ENCODE measurements at regions not wholly inside any gene's neighbourhood (a gene's known extent, or its start where the extent isn't known, plus 50 kb on each side); places are given as distances from the start of the nearest gene placed in this dataset.

DNA sequence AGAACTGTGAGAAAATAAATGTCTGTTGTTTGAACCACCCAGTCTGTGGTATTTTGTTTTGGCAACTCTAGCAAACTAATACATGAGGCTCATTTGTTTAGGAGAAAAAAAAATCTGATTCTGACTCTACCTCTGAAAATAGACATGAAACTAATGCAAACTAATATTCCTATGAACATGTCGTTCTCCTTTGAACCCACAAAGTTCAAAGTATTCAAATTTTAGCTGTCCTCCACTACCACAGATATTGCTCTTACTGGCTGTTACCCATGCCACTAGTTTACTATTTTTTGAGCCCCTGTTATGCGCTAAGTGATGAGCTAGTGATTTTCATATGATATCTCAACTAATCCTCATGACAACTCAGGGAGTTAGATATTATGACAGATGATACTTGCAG, 58.8 kb upstream of the ZNF804B start:
- DNase-seq (ENCODE audit: extremely low read depth, low read depth, low spot score): no peak

DNA sequence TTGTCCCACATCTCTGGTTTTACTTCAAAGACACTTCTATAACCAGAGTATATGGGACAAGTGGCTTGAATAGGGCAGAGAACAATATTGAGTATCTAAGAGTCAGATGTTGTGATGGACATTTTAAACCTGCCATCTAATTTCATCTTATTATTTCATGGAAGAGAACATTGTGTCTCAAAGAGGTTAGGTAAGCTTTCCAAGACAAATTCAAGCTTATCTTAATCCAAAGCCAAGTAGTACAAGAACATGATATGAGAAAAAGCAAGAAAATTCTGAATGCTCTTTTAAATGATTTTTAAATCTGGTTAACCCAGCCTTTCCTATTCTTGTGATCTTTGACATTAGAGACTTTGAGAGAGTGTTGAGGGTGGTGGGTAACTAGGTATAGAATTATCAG, 65.3 kb upstream of the ZNF804B start:
- DNase-seq (ENCODE audit: extremely low read depth, low read depth, low spot score): no peak

DNA sequence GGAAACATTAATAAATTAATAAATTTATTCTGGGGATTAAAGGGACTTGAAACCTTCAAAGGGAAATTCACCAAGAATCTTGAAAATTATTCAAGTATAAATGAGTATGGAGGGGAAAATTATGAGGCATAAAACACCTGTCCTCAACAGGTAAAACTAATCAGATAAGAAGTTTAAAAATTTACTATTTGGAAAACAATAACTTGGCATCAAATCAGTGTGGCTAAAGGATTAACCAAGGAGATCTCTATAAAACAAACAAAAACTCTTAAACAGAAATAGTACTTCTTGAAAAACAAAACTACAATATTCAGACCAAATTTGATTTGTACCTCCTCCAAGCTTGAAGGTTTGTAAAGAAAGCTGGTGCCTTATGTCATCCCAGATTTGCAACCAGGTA, 66.4 kb upstream of the ZNF804B start:
- DNase-seq (ENCODE audit: extremely low read depth, low read depth, low spot score): no peak

DNA sequence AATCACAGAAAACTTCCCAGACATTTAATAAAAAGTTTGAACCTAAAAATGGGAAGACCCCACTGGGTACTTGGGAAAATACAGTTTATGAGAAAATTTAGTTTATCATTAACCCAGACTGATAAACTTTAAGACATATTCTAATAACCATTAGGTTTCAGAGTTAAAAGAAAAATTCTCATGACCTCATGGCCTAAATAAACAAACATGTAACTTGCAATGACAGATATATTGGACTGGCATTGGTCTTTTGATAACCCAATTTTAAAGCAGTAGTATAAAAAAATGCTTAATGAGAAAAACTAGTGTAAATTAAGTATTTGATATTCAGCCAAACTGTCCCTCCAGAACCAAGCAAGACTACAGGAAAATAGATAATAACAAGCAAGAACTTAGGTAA, 67.0 kb upstream of the ZNF804B start:
- DNase-seq (ENCODE audit: extremely low read depth, low read depth, low spot score): no peak

DNA sequence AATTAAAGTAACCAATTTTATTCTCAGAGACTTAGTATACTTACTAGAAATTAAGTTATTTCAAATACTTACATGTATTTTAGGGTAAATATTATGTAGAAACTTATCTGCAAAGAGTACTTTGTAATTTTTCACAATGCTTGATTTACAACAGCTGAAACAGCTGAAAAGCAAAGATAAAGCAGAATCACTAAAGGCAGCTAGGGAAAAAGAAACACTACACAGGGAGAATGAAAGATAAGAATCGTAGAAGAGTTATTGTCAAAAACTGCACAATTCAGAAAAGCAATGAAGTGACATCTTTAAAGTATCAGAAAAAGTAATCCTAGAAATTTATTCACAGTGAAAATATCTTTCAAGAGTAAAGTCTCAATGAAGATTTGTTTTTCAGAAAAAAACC, 69.7 kb upstream of the ZNF804B start:
- no peak for DNase-seq (ENCODE audit: extremely low read depth, low read depth, low spot score)

DNA sequence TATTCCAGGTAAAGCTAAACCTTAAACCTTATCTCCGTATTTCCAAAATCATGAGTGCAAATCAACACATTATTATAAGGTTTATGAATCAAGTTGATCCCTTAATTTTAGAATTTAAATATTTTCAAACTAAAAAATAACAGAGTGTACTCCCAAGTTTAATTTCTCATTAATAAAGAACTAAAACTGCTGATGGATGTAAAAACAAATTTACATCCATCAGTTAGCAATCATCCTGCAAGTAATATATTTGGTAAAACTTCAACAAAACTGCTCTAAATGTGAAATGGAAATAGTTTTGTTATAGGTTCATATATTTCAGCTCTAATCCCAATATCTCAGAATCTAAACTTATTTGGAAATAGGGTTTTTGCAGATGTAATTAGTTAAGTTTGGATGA, 71.3 kb upstream of the ZNF804B start:
- DNase-seq (ENCODE audit: extremely low read depth, low read depth, low spot score): no peak

DNA sequence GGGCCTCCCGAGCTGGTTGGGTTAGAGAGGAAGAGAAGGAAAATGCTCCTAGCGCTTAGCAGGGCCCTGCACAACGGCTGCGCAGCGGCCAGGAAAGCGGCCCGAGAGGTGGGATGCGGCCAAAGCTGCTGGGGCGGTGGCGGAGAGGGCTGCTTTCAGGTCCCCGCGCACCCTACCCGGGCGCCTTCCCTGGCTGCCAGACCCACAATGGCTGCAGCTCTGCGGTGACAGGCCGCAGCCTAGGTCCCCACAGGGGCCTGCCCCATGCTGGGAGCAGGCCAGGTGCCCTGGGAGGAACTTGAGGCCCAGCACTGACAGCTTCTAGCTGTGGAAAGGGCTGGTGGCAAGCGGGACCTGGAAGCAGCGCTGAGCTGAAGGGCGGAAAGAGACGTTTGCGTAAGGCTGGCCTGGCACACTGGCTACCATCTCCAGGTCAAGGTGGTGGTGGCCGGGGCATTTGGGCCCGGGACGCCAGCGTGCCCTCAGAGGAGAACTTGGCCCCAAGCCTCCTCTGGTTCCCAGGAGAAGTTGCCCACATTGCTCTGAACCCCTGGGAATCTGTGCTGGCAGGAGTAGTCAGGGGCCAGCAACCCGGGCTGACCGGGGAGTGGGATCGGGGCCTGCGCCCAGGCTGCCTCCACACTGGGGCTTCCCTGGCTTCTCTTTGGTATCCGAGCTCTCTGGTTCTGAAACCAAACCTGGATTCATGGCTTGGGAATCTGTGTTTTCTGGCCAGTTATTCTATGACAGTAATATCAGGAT, 72.9 kb upstream of the ZNF804B start:
- no peak for DNase-seq (ENCODE audit: extremely low read depth, low read depth, low spot score)

DNA sequence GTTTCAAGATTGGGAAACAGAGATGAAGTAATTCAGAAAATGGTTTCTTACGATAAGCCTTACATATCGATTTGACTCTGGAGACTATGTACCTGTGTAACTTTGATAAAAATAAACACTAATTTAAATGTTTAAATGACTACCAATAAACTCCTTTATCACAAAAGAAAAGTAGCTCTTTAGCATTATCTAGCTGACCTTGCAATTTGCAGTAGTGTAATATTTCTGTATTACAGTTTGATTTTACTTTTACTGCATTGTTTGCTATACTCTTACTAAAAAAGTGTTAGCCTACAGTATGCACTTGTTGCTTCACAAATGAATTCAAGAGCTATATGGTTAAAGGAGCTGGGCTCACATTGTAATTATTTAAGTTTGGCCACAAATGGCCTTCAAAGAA, 77.8 kb upstream of the ZNF804B start:
- DNase-seq (ENCODE audit: extremely low read depth, low read depth, low spot score): no peak

DNA sequence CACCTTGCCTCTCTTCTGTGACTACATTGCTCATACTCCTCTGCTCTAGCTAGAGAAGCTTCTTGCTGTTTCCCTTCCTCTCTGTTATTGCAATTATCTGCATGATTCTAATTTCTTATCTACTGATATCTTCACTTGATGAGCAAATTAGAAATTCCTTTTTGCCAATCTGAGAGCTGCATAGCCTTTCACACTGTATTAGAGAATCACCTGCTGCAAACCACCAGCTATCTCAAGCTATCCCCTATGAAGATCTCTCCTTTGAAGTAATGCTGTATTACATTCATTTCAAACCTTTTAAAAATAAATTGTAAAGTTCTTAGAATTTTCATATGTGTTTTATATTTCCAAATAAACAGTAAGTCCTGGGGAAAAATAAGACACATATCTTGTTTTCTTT, 89.0 kb upstream of the ZNF804B start:
- DNase-seq (ENCODE audit: extremely low read depth, low read depth, low spot score): no peak

DNA sequence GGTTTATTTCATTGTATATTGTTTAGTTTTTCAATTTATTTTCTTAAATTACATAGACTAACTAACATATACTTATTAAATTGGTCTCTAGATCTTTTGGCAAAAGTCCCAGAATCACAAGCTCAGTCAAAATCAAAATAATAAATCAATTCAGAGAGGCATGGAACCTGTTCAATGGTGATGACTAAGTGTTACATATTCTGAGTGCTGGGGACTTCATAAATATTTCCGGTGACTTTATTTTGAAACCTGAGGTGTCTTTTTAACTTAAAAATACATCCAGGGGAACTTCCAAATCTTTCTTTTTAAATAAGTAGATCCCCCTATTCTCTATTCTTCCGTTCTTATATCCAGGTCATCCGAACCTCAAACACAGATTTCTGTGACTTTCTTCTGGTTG, 89.6 kb upstream of the ZNF804B start:
- DNase-seq (ENCODE audit: extremely low read depth, low read depth, low spot score): no peak

DNA sequence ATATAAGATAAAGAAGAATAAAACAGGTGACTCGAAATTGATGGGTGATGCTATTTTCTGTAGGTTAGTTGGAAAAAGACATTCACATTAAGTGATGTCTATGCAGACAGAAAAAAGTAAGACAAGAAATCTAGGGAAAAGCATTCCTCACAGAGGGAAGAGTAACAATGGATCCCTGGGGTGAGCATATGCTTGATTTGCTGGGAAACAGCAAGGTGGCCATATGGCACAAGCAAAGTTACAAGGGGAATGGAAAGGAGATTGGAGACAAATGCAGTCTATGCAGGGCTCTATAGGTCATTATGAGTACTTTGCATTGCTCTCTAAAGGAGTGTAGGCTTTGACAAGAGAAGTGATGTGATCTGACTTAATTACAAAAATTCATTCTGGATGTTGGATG, 90.9 kb upstream of the ZNF804B start:
- DNase-seq (ENCODE audit: extremely low read depth, low read depth, low spot score): no peak

DNA sequence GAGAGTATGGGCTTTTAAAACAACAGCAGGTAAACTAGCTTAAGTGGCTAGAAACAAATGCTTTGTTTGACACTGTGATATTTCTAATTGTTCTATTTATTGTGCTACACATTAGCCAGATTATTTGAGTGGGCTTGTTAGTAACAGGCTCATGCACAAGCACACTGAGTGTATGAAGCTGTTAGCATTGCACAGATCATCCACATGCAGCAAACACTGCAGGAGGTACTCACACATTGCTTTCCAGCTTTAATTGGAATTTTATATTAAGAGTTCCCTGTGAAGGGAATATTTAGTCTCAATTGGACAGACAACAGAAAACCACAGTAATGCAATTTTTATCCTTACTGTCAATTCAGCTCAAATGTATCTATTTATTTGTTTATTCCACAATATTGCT, 92.9 kb upstream of the ZNF804B start:
- no peak for DNase-seq (ENCODE audit: extremely low read depth, low read depth, low spot score)

DNA sequence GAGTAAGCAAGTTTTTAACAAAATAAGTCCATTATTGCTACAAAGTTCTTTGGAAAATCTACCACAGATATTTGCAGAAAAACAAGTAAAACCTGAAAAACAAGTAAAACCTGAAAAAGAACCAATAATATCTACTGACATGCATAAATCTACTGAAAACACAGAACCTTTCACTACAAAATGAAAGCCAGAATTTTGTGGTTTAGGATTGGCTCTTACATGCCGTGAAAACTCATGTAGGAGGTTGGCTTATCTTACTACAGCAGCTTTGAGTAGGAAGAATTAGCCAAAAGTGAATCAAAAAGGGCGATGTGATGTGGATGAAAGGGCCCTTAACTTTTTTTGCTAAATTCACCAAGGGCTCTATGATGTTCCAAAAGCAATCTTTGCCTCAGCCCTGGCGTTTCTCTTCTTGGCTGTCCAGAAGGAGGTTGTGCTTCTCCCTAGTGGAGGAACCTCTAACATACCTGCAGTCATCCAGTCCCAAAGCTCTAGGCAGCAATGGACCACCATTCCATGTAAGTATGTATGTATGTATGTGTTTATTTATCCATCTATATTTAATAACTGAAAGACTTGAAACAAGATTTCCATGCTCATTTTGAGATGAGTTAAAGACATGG, 93.5 kb upstream of the ZNF804B start:
- no peak for DNase-seq (ENCODE audit: extremely low read depth, low read depth, low spot score)

DNA sequence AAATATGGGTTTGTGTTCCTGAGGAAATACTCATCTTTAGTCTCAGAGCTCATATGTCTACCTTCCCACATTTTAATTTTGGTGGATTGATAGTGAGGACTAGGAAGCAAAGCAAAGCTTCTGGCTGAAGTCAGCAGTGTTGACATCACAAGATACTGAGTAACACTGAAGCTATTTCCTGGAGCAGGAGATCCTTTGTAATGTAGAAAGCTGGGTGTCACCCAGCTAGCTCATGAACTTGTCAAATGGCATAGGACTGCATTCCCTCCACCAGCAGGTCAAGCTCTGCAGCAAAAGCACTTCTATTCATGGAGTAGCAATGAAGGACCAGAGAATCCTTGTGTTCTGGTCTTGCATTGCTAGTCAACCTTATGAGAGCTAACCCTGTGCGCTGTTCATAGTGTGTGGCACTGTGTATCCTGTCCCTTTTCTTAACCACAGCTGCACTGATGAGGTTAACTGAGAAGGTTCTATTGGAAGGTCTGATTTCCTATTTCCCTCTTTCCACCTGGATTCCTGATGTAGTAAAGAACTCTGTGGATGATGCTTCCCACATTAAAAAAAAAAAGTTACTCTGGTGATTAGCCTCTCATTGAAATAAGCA, 94.8 kb upstream of the ZNF804B start:
- DNase-seq (ENCODE audit: extremely low read depth, low read depth, low spot score): peak; percentile 2

DNA sequence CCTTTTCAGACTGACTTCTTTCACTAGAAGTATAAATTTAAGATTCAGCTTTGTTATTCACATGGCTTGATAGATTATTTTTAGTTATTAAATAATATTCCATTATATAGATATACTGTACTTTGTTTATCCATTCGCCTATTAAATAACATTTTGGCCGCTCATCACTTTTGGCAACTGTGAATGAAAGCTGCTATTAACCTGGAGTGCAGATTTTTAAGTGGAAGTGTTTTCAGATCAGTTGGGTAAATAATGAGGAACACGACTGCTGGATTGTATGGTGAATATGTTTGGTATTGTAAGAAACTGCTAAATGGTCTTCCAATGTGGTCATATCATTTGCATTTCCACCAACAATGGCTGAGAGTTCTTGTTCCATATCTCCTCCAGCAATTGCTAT, 97.6 kb upstream of the ZNF804B start:
- DNase-seq (ENCODE audit: extremely low read depth, low read depth, low spot score): no peak

DNA sequence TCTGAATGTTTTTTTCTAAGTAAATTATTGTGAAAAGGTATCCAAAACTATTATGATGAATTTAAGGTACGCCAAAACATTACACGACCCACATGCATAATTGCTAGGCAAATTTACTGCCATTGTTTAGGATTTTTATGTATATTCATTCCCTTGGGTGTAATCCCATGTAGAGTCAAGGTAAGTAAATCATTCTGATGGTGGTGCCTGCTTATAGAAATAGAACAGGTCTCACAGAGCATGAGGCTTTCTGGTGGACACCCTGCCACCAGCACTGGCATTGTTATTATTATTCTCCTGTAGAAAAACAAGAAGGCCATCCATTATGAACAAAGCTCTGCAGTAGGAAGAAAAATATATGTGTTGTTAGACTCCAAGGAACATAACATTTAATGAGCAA, 111.7 kb upstream of the ZNF804B start:
- DNase-seq (ENCODE audit: extremely low read depth, low read depth, low spot score): no peak

DNA sequence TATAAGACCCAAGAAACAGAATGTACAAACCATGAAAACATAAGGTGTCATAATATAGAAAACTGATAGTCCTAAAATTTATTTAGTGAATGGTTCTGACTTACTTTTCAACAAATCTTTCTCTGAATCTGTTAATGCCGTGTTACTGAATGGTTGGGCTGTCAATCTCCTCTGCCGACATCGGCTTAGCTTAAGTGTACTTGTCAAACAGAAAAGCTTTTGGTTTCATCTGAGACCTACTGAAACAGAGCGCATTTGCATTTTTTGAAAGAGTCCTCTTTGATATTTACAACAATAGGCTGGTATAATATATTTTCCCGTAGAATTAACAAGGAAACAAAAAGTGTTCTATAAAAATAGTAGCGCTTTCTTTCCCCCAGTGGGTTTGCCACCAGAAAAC, 120.9 kb upstream of the ZNF804B start:
- DNase-seq (ENCODE audit: extremely low read depth, low read depth, low spot score): no peak

DNA sequence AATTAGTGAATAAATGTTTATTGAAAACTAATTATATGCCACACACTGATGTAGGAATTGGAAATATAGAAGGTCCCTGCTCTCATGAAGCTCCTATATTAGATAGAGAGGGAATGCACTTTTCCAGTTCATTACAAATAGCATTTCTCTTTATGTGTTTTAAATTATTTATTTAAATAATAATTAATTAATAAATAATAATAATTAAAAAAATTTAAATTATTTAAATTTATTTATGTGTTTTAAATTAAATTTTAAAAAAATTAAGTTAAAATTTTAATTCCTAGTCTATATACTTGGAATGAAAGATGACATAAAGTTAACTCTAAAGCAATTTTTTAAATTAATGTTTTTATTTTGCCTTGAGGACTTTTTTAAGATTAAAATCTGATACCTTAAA, 121.7 kb upstream of the ZNF804B start:
- DNase-seq (ENCODE audit: extremely low read depth, low read depth, low spot score): no peak

DNA sequence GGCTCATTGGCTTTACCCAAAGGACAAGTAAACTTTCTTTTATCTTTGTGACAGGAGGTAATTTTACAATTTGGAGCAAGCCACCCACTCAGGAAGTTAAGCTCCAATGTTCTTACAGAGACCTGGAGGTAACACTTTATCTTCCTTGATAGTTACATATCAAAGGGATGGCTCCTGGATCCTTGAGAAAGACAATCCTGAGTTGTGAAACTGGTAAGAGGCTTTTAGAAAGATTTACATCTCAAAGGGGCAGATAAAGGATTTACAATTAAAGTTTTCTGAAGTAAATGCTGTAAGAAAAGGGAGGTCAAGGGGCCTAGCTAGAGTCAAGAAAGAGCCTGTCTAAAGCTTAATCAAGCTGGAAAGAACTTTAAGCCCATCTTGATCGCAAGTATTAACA, 124.4 kb upstream of the ZNF804B start:
- DNase-seq (ENCODE audit: extremely low read depth, low read depth, low spot score): no peak

DNA sequence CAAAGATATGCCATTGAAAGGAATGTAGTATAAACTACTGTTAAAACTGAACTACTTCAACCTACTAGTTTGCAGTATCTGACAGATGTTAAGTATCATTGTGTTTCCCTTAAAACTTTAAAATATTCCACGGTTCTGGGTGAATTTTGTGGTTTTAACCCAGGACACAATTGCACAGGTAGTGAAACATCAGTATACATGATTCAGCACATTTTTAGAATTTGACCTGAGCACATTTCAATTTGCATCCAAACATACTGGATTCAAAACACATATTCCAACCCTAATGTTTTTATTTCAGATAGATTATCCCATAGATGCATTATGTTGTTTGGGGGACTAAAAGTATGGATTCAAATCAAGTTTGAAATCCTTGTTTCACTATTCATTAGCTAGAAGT, 129.9 kb upstream of the ZNF804B start:
- DNase-seq (ENCODE audit: extremely low read depth, low read depth, low spot score): no peak

DNA sequence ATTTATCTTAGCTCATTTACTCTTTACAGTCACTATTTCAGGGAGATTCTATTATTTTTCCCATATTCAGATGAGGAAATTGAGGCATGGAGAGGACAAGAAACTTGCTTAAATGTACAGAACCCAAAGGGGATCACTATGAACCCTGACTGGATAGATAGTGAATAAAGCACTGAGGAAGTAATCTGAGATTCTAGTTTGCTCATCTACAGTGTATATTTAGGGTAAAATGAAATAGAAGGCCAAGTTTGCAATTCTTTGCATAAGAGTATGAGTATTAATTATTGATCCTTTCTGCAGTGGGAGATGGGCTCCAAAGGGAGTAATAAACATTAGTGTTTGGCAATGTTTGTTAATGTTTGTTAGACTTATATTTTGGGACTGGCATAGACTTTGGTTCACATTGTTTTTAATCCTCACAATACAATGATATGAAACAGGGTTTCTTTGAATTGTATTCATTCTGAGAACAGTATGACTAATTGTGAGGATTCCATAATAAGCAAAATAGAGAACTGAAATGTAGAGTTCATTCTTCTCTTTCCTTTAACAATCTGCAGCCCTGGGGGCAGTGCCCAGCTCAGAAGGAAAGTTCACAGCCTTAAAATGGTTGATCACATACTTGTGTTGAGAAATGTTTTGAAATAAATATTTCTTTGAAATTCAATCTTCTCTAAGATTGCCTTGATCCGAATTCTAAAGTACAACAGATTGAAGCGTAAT, 131.0 kb upstream of the ZNF804B start:
- DNase-seq (ENCODE audit: extremely low read depth, low read depth, low spot score): no peak

DNA sequence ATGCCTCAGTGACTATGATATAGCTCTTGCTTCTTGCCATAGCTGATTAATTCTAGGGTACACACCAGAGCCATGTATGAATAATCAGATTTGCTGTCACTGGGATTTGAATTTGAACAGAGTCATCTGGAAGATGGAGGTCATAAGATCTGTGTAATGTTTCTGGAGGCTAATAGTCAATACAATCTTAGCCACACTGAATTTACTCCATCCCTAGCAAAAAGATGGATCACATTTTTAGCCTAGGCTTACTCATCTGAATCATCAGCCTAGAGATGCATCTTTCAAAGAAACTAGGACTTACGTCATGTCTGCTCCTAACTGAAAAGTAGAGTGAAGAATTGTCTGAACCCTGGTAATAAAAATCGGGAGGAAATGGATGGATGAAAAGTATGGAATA, 142.3 kb upstream of the ZNF804B start:
- DNase-seq (ENCODE audit: extremely low read depth, low read depth, low spot score): no peak

Data from glomerular endothelial cell (primary cell).